DOHH2 (cell line): ENCODE measurements at regions not wholly inside any gene's neighbourhood (a gene's known extent, or its start where the extent isn't known, plus 50 kb on each side); places are given as distances from the start of the nearest gene placed in this dataset.
"Not testable (repeated sequence)": the region's sequence is repeated elsewhere in the genome, so short reads cannot be mapped to it uniquely, and the experiment has no call there.

Source experiments
- H3F3A ChIP-seq: fragments of 200-600 bp; sonication (generic), shearing (Covaris generic); 2 replicates; pipeline ENCODE4 v1.6.0; 2016; ENCODE audit warnings: antibody characterized with exemption, mild to moderate bottlenecking; ENCODE audit not compliant: control insufficient read depth, insufficient read depth
- H3K27ac ChIP-seq: fragments of 200-600 bp; sonication (generic); 2 replicates; pipeline ENCODE4 v1.5.1; 2014; ENCODE audit warnings: low read depth, mild to moderate bottlenecking, low read length, moderate library complexity
- H3K27me3 ChIP-seq: fragments of 200-600 bp; sonication (generic); 2 replicates; pipeline ENCODE4 v1.6.1; 2014; ENCODE audit warnings: mild to moderate bottlenecking, low read length, mixed read lengths; ENCODE audit not compliant: control insufficient read depth
- H3K36me3 ChIP-seq: fragments of 200-600 bp; sonication (generic); 2 replicates; pipeline ENCODE4 v1.6.1; 2014; ENCODE audit warnings: mild to moderate bottlenecking, low read length, moderate library complexity, mixed read lengths; ENCODE audit not compliant: control insufficient read depth
- H3K4me1 ChIP-seq: fragments of 200-600 bp; sonication (generic); 2 replicates; pipeline ENCODE4 v1.6.1; 2014; ENCODE audit warnings: mild to moderate bottlenecking, low read length, mixed read lengths; ENCODE audit not compliant: control insufficient read depth
- H3K4me2 ChIP-seq: fragments of 200-600 bp; sonication (generic); 2 replicates; pipeline ENCODE4 v1.6.0; 2014; ENCODE audit warnings: mild to moderate bottlenecking, low read length, moderate library complexity
- H3K4me3 ChIP-seq: fragments of 200-600 bp; sonication (generic); 2 replicates; pipeline ENCODE4 v1.5.1; 2014; ENCODE audit warnings: mild to moderate bottlenecking, low read length, mixed read lengths
- H3K79me2 ChIP-seq: fragments of 200-600 bp; sonication (generic); 2 replicates; pipeline ENCODE4 v1.6.1; 2014; ENCODE audit warnings: mild to moderate bottlenecking, low read length, mixed read lengths; ENCODE audit not compliant: control insufficient read depth
- H3K9me2 ChIP-seq: fragments of 200-600 bp; sonication (generic); replicated peaks from 2 replicates; pipeline ENCODE4 v1.6.1; 2014; ENCODE audit warnings: mild to moderate bottlenecking, low read length, mixed read lengths; ENCODE audit not compliant: control insufficient read depth
- H3K9me3 ChIP-seq: fragments of 200-600 bp; sonication (generic); 2 replicates; pipeline ENCODE4 v1.6.1; 2014; ENCODE audit warnings: antibody characterized with exemption, low read length, mixed read lengths; ENCODE audit not compliant: control insufficient read depth, insufficient read depth
- H4K20me1 ChIP-seq: fragments of 200-600 bp; sonication (generic); 2 replicates; pipeline ENCODE4 v1.6.0; 2014; ENCODE audit warnings: low read depth, mild to moderate bottlenecking, antibody characterized with exemption, low read length, moderate library complexity; ENCODE audit not compliant: control insufficient read depth, insufficient read depth
- CTCF ChIP-seq: fragments of 200-600 bp; sonication (generic); IDR thresholded peaks from one replicate; pipeline ENCODE4 v1.5.1; 2014; ENCODE audit warnings: antibody characterized with exemption, mild to moderate bottlenecking, low read depth, low read length; ENCODE audit not compliant: poor library complexity, severe bottlenecking
- EZH2phosphoT487 ChIP-seq: fragments of 200-600 bp; sonication (generic); IDR thresholded peaks from 2 replicates; pipeline ENCODE4 v1.6.1; 2017; ENCODE audit warnings: borderline replicate concordance, mild to moderate bottlenecking, antibody characterized with exemption, low read length, moderate library complexity, mixed read lengths

- H4K20me1 ChIP-seq = no peaks in the 10 kb centered on the region
- no peak overlapping the region for H3K4me3 ChIP-seq
- H3K36me3 ChIP-seq = no peaks in the 10 kb centered on the region
- no peak overlapping the region for H3K4me2 ChIP-seq
- no peaks in the 10 kb centered on the region for H3K79me2 ChIP-seq
- H3K27ac ChIP-seq = no peak overlapping the region
- no peaks in the 10 kb centered on the region for H3F3A ChIP-seq
- H3K27me3 ChIP-seq = no peaks in the 10 kb centered on the region
- H3K4me1 ChIP-seq = no peaks in the 10 kb centered on the region
- H3K9me3 ChIP-seq = peaks cover 17% of the 10 kb centered on the region; the same call in 1 of the 2 replicates
- no peaks in the 10 kb centered on the region for H3K9me2 ChIP-seq
- TF ChIP-seq CTCF (no peak), EZH2phosphoT487 (no peak)
Measured at GRCh38 chr5:3460416-3460815, 135.2 kb upstream of the IRX1 start.

GRCh38 chr5:3456121-3456681 is 139.4 kb upstream of the IRX1 start:
- no peak for TF ChIP-seq CTCF
- no peak for TF ChIP-seq EZH2phosphoT487

GRCh38 chr5:3454028-3454427 is 141.6 kb upstream of the IRX1 start:
- not testable (repeated sequence) for H3K27me3 ChIP-seq, H3K36me3 ChIP-seq, H3K9me2 ChIP-seq, H3K27ac ChIP-seq, H3F3A ChIP-seq, H3K4me3 ChIP-seq, H3K4me1 ChIP-seq, H3K4me2 ChIP-seq, H4K20me1 ChIP-seq, H3K79me2 ChIP-seq
- peaks cover 20% of the 10 kb centered on the region; the same call in 1 of the 2 replicates for H3K9me3 ChIP-seq

More at GRCh38 chr5:3456121-3456681, 139.4 kb upstream of the IRX1 start:
- Histone ChIP-seq H3K27me3 (no peaks in the 10 kb centered on the region), H3K4me3 (no peak overlapping the region), H3F3A (no peaks in the 10 kb centered on the region), H3K9me3 (peaks cover 19% of the 10 kb centered on the region; the same call in 1 of the 2 replicates), H4K20me1 (no peaks in the 10 kb centered on the region), H3K36me3 (no peaks in the 10 kb centered on the region), H3K4me1 (no peaks in the 10 kb centered on the region), H3K4me2 (no peak overlapping the region), H3K27ac (no peak overlapping the region), H3K79me2 (no peaks in the 10 kb centered on the region), H3K9me2 (no peaks in the 10 kb centered on the region)

GRCh38 chr5:3452622-3453021 is 143.0 kb upstream of the IRX1 start:
- peaks cover 27% of the 10 kb centered on the region; the same call in 1 of the 2 replicates for H3K9me3 ChIP-seq
- no peaks in the 10 kb centered on the region for H3K36me3 ChIP-seq
- H3K27me3 ChIP-seq = no peaks in the 10 kb centered on the region
- no peaks in the 10 kb centered on the region for H3K79me2 ChIP-seq
- H3K4me2 ChIP-seq = no peak overlapping the region
- no peaks in the 10 kb centered on the region for H4K20me1 ChIP-seq
- H3K9me2 ChIP-seq = no peaks in the 10 kb centered on the region
- no peak overlapping the region for H3K27ac ChIP-seq
- no peak for TF ChIP-seq EZH2phosphoT487
- no peak for TF ChIP-seq CTCF
- H3K4me1 ChIP-seq = no peaks in the 10 kb centered on the region
- H3F3A ChIP-seq = no peaks in the 10 kb centered on the region
- no peak overlapping the region for H3K4me3 ChIP-seq
